ENCODE measurements at regions not wholly inside any gene's neighbourhood (a gene's known extent, or its start where the extent isn't known, plus 50 kb on each side); places are given as distances from the start of the nearest gene placed in this dataset.

GRCh38 chr9:117886616-117887015, 182.4 kb downstream of the TLR4 start:
- TF ChIP-seq POLR2AphosphoS5 (IDR thresholded peaks at IDR 0.05; ENCODE audit: low read depth, low read length) (no peak), SIN3A (IDR thresholded peaks at IDR 0.05; ENCODE audit: borderline replicate concordance, insufficient read depth, low read length) (no peak)
